LNCaP clone FGC (cell line): ENCODE measurements at regions not wholly inside any gene's neighbourhood (a gene's known extent, or its start where the extent isn't known, plus 50 kb on each side); places are given as distances from the start of the nearest gene placed in this dataset.

Experiments used
- DNase-seq: peaks from one replicate; pipeline ENCODE4 v3.0.0-alpha.2; 2011; ENCODE audit warnings: low read depth
- H3K4me3 ChIP-seq: 2 replicates; pipeline ENCODE4 v1.5.1; 2011; ENCODE audit warnings: mild to moderate bottlenecking, low read depth, low read length, control low read depth
- CTCF ChIP-seq: IDR thresholded peaks from 2 replicates; pipeline ENCODE4 v1.5.1; 2012; ENCODE audit warnings: mild to moderate bottlenecking; ENCODE audit not compliant: control insufficient read depth, insufficient read depth; ENCODE audit errors: extremely low read depth

GRCh38 chr7:93830141-93830925, 60.2 kb downstream of the TFPI2 start:
- TF ChIP-seq CTCF = no peak
- H3K4me3 ChIP-seq = no peak overlapping the region
- DNase-seq = no peak

- no peak for DNase-seq
- no peak overlapping the region for H3K4me3 ChIP-seq
- TF ChIP-seq CTCF = no peak
Observed at GRCh38 chr7:93828260-93828659, 62.3 kb downstream of the TFPI2 start.

- no peak overlapping the region for H3K4me3 ChIP-seq
- no peak for DNase-seq
- TF ChIP-seq CTCF = no peak
Observed at GRCh38 chr7:93823621-93824020, 66.9 kb downstream of the TFPI2 start.

- H3K4me3 ChIP-seq = no peak overlapping the region
- DNase-seq = no peak
- TF ChIP-seq CTCF = no peak
Observed at GRCh38 chr7:93821463-93821862, 69.1 kb downstream of the TFPI2 start.

- no peak for TF ChIP-seq CTCF
- no peak overlapping the region for H3K4me3 ChIP-seq
- DNase-seq = no peak
Observed at GRCh38 chr7:93819699-93820098, 70.9 kb downstream of the TFPI2 start.

GRCh38 chr7:93817526-93817925, 73.0 kb downstream of the TFPI2 start:
- no peak overlapping the region for H3K4me3 ChIP-seq
- DNase-seq = no peak
- no peak for TF ChIP-seq CTCF

GRCh38 chr7:93817004-93817403, 73.5 kb downstream of the TFPI2 start:
- no peak for TF ChIP-seq CTCF
- H3K4me3 ChIP-seq = no peak overlapping the region
- DNase-seq = no peak
